ENCODE measurements at regions not wholly inside any gene's neighbourhood (a gene's known extent, or its start where the extent isn't known, plus 50 kb on each side); places are given as distances from the start of the nearest gene placed in this dataset.

- no peak for DNase-seq (ENCODE audit: low spot score)
Observed at GRCh38 chr12:4106621-4107020, 166.9 kb upstream of the CCND2 start.

DNA sequence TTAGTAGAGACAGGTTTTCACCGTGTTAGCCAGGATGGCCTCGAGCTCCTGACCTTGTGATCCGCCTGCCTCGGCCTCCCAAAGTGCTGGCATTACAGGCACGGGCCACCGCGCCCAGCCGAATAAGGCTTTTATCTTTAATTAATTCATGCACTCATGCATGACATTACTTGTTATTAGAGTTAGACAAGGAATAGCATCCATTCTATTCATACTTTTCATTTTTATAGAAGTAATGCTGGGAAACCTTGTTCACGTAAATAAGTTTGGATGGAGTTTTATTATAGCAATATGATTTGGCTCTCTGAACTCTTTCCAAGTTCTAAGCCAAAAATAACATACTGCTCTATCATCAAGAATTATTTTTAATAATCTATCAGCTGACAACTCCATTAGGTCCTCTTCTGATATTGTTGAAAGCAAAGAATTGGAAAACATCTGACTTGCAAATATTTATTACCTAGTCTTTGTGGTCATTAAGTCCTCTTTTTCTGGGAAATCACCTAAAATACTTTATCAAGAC is 168.8 kb upstream of the CCND2 start:
- DNase-seq (ENCODE audit: low spot score) = no peak

DNA sequence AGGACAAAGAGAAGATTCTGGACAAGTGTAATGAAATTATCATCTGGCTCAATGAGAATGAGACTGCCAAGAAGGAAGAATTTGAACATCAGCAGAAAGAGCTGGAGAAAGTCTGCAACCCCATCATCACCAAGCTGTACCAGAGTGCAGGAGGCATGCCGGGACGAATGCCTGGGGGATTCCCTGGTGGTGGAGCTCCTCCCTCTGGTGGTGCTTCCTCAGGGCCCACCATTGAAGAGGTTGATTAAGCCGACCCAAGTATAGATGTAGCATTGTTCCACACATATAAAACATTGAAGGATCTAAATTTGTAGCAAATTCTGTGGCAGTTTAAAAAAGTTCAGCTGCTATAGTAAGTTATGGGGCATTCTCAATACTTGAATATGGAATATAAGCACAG is 174.3 kb upstream of the CCND2 start:
- DNase-seq (ENCODE audit: low spot score) = no peak

- no peak for DNase-seq (ENCODE audit: low spot score)
Observed at GRCh38 chr12:4091016-4091743, 182.4 kb upstream of the CCND2 start.

- DNase-seq (ENCODE audit: low spot score) = no peak
Observed at GRCh38 chr12:4089956-4090355, 183.6 kb upstream of the CCND2 start.

- DNase-seq (ENCODE audit: low spot score) = no peak
Observed at GRCh38 chr12:4089121-4089606, 184.4 kb upstream of the CCND2 start.

DNA sequence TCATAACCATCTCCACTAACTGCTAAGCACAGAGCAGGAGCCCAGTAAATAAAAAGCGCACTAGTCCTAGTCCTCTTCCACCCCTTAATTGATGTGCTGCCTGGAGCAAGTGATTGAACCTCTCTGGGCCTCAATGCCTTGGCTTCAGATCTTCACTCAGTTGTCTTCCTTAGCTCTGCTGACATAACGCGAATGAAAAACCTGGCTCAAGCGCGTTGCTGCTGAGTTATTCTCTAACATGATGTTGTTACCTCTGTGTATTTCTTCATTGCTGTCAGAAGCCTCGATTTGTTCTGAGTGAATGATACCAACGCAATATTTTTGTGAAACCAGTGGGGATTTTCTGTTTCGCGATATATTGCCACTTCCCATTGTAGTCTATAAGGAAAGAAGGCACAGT is 185.1 kb upstream of the CCND2 start:
- DNase-seq (ENCODE audit: low spot score) = no peak

GRCh38 chr12:4086481-4086880 is 187.1 kb upstream of the CCND2 start:
- DNase-seq (ENCODE audit: low spot score) = no peak

GRCh38 chr12:4084573-4084972 is 189.0 kb upstream of the CCND2 start:
- no peak for DNase-seq (ENCODE audit: low spot score)

- no peak for DNase-seq (ENCODE audit: low spot score)
Observed at GRCh38 chr12:4082809-4083403, 190.7 kb upstream of the CCND2 start.

GRCh38 chr12:4080213-4080612 is 193.3 kb upstream of the CCND2 start:
- DNase-seq (ENCODE audit: low spot score) = no peak

DNA sequence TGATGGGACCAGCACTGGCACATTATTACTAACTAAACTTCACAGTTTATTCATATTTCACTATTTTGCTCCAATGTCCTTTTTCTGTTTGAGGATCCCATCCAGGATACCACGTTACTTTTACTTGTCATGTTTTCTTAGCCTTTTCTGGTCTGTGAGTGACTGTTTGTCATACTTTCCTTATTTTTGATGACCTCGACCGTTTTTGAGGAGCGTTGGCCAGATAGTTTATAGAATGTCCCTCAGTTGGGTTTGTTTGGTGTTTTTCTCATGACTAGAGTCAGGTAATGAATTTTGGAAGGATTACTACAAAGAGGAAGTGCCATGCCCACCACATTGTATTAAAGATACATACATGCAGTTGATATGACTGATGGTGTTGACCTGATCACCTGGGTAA is 199.4 kb upstream of the CCND2 start:
- DNase-seq (ENCODE audit: low spot score) = no peak

GRCh38 chr12:4069670-4070010 is 196.4 kb upstream of the PARP11 start:
- no peak for DNase-seq (ENCODE audit: low spot score)

- no peak for DNase-seq (ENCODE audit: low spot score)
Observed at GRCh38 chr12:4068981-4069669, 195.9 kb upstream of the PARP11 start.

DNA sequence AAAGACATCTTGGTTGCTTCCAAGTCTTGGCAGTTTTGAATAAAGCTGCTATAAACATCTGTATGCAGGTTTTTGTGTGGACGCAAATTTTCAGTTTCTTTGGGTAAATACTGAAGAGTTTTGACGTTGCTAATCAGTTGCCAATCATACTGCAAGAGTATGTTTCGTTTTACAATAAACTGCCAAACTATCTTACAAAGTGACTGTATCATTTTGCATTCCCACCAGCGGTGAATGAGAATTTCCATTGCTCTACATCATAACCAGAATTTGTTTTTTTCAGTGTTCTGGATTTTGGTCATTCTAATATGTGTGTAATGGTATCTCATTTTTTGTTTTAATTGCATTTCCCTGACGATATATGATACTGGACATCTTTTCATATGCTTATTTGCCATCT is 190.8 kb upstream of the PARP11 start:
- no peak for DNase-seq (ENCODE audit: low spot score)

- no peak for DNase-seq (ENCODE audit: low spot score)
Observed at GRCh38 chr12:4059898-4060568, 186.8 kb upstream of the PARP11 start.

DNA sequence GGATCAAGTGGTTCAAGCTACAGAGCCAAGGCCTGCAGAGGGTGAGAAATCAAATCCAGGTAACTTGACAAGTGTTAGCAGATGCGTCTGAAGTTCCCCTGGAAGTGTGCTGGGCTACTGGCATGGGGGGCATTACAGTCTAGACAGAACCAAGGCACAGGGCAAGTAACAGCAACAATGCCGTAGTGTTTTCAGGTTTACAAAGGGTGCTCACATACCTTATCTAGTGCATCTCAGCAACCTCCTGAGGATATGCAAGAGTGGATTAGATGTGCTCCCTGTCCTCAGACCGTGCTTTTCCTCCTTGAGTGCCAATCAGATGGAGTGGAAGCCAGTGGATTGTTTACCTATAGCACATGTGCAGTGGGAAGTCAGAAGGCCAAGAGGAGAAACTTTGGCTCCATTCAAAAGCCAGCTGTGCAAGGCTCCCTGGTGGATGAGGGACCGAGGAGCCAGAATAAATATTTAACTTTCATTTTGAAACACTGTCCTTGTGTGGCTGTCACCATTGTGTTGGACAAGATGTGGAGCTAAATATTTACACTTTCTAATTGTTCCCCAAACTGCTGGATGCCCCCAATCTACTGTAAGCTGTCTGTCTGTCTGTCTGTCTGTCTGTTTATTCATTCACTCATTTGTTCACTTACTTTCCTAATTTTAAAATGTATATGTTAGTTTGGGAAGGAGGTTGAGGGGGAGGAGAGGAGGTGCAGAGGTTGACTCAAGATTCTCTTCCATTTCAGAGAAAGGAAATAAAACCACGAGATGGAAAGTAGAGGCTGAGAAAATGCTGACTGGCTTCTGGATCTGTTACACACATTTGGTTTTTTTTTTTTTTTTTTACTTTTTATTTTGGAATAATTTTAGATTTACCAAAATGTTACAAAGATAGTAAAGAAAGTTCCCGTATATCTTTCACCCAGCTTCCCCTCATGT is 184.0 kb upstream of the PARP11 start:
- no peak for DNase-seq (ENCODE audit: low spot score)

DNA sequence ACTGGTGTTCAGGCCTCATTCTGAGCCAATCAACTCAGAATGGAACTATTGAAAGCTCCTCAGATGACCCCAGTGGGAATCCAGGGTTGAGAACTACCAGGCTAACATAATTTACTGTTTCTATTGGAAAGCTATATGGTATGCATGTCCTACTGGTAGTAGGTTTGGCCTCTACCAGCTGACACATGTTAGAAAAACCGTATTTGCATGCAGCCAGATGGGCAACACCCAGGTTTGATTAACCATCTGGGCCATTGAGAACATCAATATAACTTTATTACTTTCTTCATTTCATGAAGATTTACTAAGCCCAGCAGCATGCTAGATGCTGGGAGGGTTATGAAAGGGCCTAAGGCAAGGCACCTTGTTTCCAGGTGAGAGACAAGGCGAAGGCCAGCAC is 181.4 kb upstream of the PARP11 start:
- DNase-seq (ENCODE audit: low spot score) = no peak

GRCh38 chr12:4052691-4053090 is 179.5 kb upstream of the PARP11 start:
- no peak for DNase-seq (ENCODE audit: low spot score)

- no peak for DNase-seq (ENCODE audit: low spot score)
Observed at GRCh38 chr12:4051596-4051995, 178.4 kb upstream of the PARP11 start.

- no peak for DNase-seq (ENCODE audit: low spot score)
Observed at GRCh38 chr12:4050340-4050739, 177.1 kb upstream of the PARP11 start.
